ENCODE measurements at regions not wholly inside any gene's neighbourhood (a gene's known extent, or its start where the extent isn't known, plus 50 kb on each side); places are given as distances from the start of the nearest gene placed in this dataset.

DNA sequence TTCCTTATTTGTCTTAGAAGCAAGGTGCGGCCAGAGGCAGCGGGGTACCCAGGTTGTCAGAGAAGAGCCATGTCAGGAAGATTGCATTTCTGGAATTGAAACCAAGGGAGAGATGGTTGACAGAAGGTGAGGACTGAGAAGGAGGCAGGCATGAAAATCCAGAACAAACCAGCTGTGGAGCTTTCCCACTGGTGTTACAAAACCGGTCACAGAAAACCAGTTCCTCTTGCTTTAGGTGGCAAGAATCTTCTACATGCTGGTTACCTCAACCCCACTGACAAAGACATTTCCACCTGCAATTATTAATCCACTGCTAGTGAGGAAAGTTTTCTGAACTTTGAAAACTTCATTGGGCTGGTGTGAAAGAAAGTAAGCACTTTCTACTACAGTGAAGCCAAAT, 64.0 kb upstream of the MED4 start (continued):
- TF ChIP-seq, protein P1, sequence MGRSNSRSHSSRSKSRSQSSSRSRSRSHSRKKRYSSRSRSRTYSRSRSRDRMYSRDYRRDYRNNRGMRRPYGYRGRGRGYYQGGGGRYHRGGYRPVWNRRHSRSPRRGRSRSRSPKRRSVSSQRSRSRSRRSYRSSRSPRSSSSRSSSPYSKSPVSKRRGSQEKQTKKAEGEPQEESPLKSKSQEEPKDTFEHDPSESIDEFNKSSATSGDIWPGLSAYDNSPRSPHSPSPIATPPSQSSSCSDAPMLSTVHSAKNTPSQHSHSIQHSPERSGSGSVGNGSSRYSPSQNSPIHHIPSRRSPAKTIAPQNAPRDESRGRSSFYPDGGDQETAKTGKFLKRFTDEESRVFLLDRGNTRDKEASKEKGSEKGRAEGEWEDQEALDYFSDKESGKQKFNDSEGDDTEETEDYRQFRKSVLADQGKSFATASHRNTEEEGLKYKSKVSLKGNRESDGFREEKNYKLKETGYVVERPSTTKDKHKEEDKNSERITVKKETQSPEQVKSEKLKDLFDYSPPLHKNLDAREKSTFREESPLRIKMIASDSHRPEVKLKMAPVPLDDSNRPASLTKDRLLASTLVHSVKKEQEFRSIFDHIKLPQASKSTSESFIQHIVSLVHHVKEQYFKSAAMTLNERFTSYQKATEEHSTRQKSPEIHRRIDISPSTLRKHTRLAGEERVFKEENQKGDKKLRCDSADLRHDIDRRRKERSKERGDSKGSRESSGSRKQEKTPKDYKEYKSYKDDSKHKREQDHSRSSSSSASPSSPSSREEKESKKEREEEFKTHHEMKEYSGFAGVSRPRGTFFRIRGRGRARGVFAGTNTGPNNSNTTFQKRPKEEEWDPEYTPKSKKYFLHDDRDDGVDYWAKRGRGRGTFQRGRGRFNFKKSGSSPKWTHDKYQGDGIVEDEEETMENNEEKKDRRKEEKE (IDR thresholded peaks at IDR 0.05), result no peak

DNA sequence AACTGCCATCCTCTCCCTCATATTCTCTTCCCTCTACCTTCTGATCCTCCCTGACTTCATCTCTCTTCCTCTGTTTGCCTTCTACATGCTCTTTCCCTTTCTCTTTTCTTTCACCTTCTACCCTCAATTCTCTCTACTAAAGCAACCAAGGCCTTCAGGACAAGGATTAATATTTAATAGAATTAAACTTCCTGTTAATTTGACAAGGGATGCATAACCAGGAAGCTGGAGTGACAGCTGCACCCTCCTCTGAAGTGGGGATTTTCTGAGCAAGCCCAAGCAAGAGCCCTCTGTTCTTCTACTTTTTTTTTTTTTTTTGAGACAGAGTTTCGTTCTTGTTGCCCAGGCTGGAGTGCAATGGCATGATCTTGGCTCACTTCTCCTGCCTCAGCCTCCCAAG, 63.4 kb upstream of the MED4 start:
- H3K27me3 ChIP-seq (ENCODE audit: control insufficient read depth in 1 of 2, insufficient read depth in 2 of 2, low read length in 2 of 2), result no peaks in the 10 kb centered on the region
- BruUV-seq (replicated peaks), result no TSS peak
- POLR2A ChIA-PET, result no interaction called here
- no peaks in the 10 kb centered on the region for H4K20me1 ChIP-seq (ENCODE audit: insufficient read depth, low read length)
- ATAC-seq (no peak), DNase-seq (ENCODE audit: low spot score) (no peak), FAIRE-seq (no peak)
- no peak overlapping the region for H2AFZ ChIP-seq (ENCODE audit: low read length)
- TF ChIP-seq EEA1 (CRISPR knock-in tag; IDR thresholded peaks at IDR 0.05; ENCODE audit: borderline replicate concordance), result no peak
- no peak for TF ChIP-seq MAFG (CRISPR knock-in tag; IDR thresholded peaks at IDR 0.05)
- TF ChIP-seq SKI (IDR thresholded peaks at IDR 0.05; ENCODE audit: partially characterized antibody), result no peak
- TF ChIP-seq, protein P2, sequence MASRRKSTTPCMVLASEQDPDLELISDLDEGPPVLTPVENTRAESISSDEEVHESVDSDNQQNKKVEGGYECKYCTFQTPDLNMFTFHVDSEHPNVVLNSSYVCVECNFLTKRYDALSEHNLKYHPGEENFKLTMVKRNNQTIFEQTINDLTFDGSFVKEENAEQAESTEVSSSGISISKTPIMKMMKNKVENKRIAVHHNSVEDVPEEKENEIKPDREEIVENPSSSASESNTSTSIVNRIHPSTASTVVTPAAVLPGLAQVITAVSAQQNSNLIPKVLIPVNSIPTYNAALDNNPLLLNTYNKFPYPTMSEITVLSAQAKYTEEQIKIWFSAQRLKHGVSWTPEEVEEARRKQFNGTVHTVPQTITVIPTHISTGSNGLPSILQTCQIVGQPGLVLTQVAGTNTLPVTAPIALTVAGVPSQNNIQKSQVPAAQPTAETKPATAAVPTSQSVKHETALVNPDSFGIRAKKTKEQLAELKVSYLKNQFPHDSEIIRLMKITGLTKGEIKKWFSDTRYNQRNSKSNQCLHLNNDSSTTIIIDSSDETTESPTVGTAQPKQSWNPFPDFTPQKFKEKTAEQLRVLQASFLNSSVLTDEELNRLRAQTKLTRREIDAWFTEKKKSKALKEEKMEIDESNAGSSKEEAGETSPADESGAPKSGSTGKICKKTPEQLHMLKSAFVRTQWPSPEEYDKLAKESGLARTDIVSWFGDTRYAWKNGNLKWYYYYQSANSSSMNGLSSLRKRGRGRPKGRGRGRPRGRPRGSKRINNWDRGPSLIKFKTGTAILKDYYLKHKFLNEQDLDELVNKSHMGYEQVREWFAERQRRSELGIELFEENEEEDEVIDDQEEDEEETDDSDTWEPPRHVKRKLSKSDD (CRISPR knock-in tag; IDR thresholded peaks at IDR 0.05; ENCODE audit: low read depth), result no peak
- no peak for TF ChIP-seq NFATC3 (CRISPR knock-in tag; IDR thresholded peaks at IDR 0.05)
- TF ChIP-seq ZNF503 (CRISPR knock-in tag; IDR thresholded peaks at IDR 0.05), result no peak
- no peak for TF ChIP-seq NONO (IDR thresholded peaks at IDR 0.05)
- no peak for TF ChIP-seq NONO (CRISPR knock-in tag; conservative IDR thresholded peaks at IDR 0.05)
- TF ChIP-seq ZNF616 (CRISPR knock-in tag; IDR thresholded peaks at IDR 0.05; ENCODE audit: low read depth), result no peak
- no peak for TF ChIP-seq RBAK (CRISPR knock-in tag; IDR thresholded peaks at IDR 0.05)
- 38% methylated on average over 1 of the region's 1 CpG for WGBS (ENCODE audit: low lambda C conversion rate)
- H3K27ac ChIP-seq (ENCODE audit: extremely low read length, insufficient read depth, low read length), result no peak overlapping the region
- H3K9ac ChIP-seq (ENCODE audit: insufficient read depth, low read depth, low read length), result no peak overlapping the region
- H3K4me2 ChIP-seq (ENCODE audit: low read depth, low read length), result no peak overlapping the region
- H3K4me1 ChIP-seq (ENCODE audit: insufficient read depth, low read length), result peaks cover 41% of the 10 kb centered on the region
- no peak overlapping the region for H3K4me3 ChIP-seq (replicated peaks in 1 of 3; ENCODE audit: insufficient read depth in 1 of 3, low read depth in 2 of 3, low read length in 3 of 3)
- H3K9me3 ChIP-seq (ENCODE audit: low read length), result no peaks in the 10 kb centered on the region
- in situ Hi-C loops (cut with HindIII; ENCODE audit: extremely low pct_ligation_motif_present, low pct_unique_long_range_greater_than_20kb), result no loop called here
- no peaks in the 10 kb centered on the region for H3K79me2 ChIP-seq (ENCODE audit: insufficient read depth, low read length)
- CTCF ChIA-PET (ENCODE audit: low intra/inter-chr PET ratio, low total read pairs), result no interaction called here
- no peaks in the 10 kb centered on the region for H3K36me3 ChIP-seq (replicated peaks in 1 of 2; ENCODE audit: control insufficient read depth in 1 of 2, insufficient read depth in 2 of 2, low read length in 2 of 2)
- intact Hi-C loops (cut with micrococcal nuclease; ENCODE audit: unreplicated experiment), result no loop called here

Measured in HepG2 (cell line).